ENCODE measurements at regions not wholly inside any gene's neighbourhood (a gene's known extent, or its start where the extent isn't known, plus 50 kb on each side); places are given as distances from the start of the nearest gene placed in this dataset.

DNA sequence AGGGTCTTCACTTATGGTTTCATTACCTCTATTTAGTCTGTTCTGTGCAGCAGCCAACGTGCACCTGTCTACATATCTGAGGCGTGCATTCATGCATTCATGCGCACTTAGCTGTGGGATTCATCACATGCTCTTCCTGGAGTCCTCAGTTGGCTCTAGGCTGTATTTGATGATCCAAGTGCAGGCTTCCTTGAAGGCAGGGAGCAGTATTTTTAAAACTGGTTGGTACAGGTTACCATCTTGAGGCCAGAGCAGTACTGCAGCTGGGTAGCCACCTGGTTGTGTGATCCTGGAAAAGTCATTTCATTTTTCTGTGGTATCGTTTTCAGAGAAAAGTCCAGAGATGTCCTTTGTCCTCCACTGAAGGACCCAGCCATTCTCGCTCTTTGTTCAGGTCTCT, 109.8 kb downstream of the EN1 start:
- TF ChIP-seq, protein P1, sequence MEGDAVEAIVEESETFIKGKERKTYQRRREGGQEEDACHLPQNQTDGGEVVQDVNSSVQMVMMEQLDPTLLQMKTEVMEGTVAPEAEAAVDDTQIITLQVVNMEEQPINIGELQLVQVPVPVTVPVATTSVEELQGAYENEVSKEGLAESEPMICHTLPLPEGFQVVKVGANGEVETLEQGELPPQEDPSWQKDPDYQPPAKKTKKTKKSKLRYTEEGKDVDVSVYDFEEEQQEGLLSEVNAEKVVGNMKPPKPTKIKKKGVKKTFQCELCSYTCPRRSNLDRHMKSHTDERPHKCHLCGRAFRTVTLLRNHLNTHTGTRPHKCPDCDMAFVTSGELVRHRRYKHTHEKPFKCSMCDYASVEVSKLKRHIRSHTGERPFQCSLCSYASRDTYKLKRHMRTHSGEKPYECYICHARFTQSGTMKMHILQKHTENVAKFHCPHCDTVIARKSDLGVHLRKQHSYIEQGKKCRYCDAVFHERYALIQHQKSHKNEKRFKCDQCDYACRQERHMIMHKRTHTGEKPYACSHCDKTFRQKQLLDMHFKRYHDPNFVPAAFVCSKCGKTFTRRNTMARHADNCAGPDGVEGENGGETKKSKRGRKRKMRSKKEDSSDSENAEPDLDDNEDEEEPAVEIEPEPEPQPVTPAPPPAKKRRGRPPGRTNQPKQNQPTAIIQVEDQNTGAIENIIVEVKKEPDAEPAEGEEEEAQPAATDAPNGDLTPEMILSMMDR (IDR thresholded peaks at IDR 0.05; ENCODE audit: low read depth, low read length) = no peak
- no peak for TF ChIP-seq POLR2A (IDR thresholded peaks at IDR 0.05; ENCODE audit: extremely low read depth, insufficient read length)
- TF ChIP-seq, protein P2, sequence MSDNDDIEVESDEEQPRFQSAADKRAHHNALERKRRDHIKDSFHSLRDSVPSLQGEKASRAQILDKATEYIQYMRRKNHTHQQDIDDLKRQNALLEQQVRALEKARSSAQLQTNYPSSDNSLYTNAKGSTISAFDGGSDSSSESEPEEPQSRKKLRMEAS (IDR thresholded peaks at IDR 0.05; ENCODE audit: low read depth, low read length) = no peak
- TF ChIP-seq MYC (IDR thresholded peaks at IDR 0.05; ENCODE audit: low read depth, low read length) = no peak
